Activated CD8-positive, alpha-beta memory T cell treated with anti-CD3 and anti-CD28 coated beads, Interleukin-2, amount 50 U/mL, for 1 hour (primary cell): ENCODE measurements at regions not wholly inside any gene's neighbourhood (a gene's known extent, or its start where the extent isn't known, plus 50 kb on each side); places are given as distances from the start of the nearest gene placed in this dataset.
"Not testable (repeated sequence)": the region's sequence is repeated elsewhere in the genome, so short reads cannot be mapped to it uniquely, and the experiment has no call there.

ENCODE experiments used
- DNase-seq: peaks from one replicate; pipeline ENCODE4 v3.0.0-alpha.2; 2020; ENCODE audit errors: extremely low read depth

- DNase-seq: no peak
These were observed 97.7 kb downstream of the ING1 start for GRCh38 chr13:110811008-110811720.

- no peak for DNase-seq
These were observed 98.2 kb downstream of the ING1 start for GRCh38 chr13:110811771-110812120.

- no peak for DNase-seq
These were observed 98.8 kb downstream of the ING1 start for GRCh38 chr13:110812121-110812868.

GRCh38 chr13:110812869-110813645 is 99.6 kb downstream of the ING1 start:
- DNase-seq: no peak

GRCh38 chr13:110813646-110814624 is 100.4 kb downstream of the ING1 start:
- no peak for DNase-seq

GRCh38 chr13:110815471-110816204 is 99.2 kb downstream of the ANKRD10 start:
- no peak for DNase-seq

GRCh38 chr13:110816500-110816899 is 98.4 kb downstream of the ANKRD10 start:
- no peak for DNase-seq

GRCh38 chr13:110817143-110817542 is 97.7 kb downstream of the ANKRD10 start:
- no peak for DNase-seq

GRCh38 chr13:110818747-110819146 is 96.1 kb downstream of the ANKRD10 start:
- DNase-seq: no peak

GRCh38 chr13:110819203-110820014 is 95.5 kb downstream of the ANKRD10 start:
- DNase-seq: peak; percentile 33

GRCh38 chr13:110820322-110820721 is 94.5 kb downstream of the ANKRD10 start:
- DNase-seq: no peak

- DNase-seq: not testable (repeated sequence)
These were observed 92.8 kb downstream of the ANKRD10 start for GRCh38 chr13:110821837-110822668.

- no peak for DNase-seq
These were observed 92.3 kb downstream of the ANKRD10 start for GRCh38 chr13:110822669-110822945.

- no peak for DNase-seq
These were observed 90.1 kb downstream of the ANKRD10 start for GRCh38 chr13:110824702-110825300.

- DNase-seq: no peak
These were observed 89.4 kb downstream of the ANKRD10 start for GRCh38 chr13:110825516-110825915.

- no peak for DNase-seq
These were observed 88.8 kb downstream of the ANKRD10 start for GRCh38 chr13:110826101-110826500.

- DNase-seq: no peak
These were observed 87.8 kb downstream of the ANKRD10 start for GRCh38 chr13:110826861-110827672.
